ENCODE measurements at regions not wholly inside any gene's neighbourhood (a gene's known extent, or its start where the extent isn't known, plus 50 kb on each side); places are given as distances from the start of the nearest gene placed in this dataset.

DNA sequence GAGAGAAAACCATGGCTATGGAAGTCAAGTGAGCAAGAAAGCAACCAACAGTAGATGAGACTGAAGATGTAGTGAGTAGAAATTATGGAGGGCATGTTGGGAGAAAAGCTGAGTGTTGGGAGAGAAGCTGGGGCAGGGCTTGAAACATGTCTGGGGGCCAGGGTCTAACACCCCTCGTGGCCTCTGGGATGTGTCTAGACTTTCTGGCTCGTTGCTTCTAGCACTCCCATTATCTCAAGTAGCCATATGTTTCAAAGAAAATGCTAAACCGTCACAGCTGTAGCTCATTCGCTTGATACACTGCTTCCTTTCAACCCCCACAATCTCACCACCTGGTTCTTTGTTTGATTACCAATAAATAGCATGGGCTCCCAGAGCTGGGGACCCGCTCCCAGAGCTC lies 83.8 kb upstream of the BCHE start:
- Histone ChIP-seq H3K9me3 (replicated peaks in 1 of 2; ENCODE audit: control insufficient read depth in 1 of 2, insufficient read depth in 1 of 2, low read length in 2 of 2) (peaks cover 0 to 26% of the 10 kb centered on the region in 2 donors), H3K79me2 (ENCODE audit: insufficient read depth, low read length) (no peaks in the 10 kb centered on the region), H3K27ac (ENCODE audit: low read depth in 1 of 2, low read length in 2 of 2) (no peak overlapping the region), H3K27me3 (ENCODE audit: control insufficient read depth in 2 of 2, insufficient read depth in 2 of 2, low read length in 2 of 2) (no peaks in the 10 kb centered on the region), H4K20me1 (ENCODE audit: insufficient read depth, low read length) (no peaks in the 10 kb centered on the region), H3K4me2 (replicated peaks; ENCODE audit: extremely low read depth, low read length, poor library complexity, severe bottlenecking) (no peak overlapping the region), H3K4me3 (replicated peaks in 1 of 3; ENCODE audit: low read depth in 2 of 3, low read length in 3 of 3) (no peak overlapping the region), H3K4me1 (ENCODE audit: control insufficient read depth in 1 of 2, insufficient read depth in 2 of 2, low read length in 2 of 2) (no peaks in the 10 kb centered on the region), H2AFZ (ENCODE audit: insufficient read depth, low read depth, low read length, poor library complexity, severe bottlenecking) (no peak overlapping the region), H3K9ac (ENCODE audit: insufficient read depth, low read length, poor library complexity, severe bottlenecking) (no peak overlapping the region), H3K36me3 (replicated peaks in 1 of 2; ENCODE audit: control insufficient read depth in 1 of 2, insufficient read depth in 2 of 2, low read length in 2 of 2) (no peaks in the 10 kb centered on the region)
- no peaks in the 10 kb centered on the region for H3K4me1 Mint-ChIP-seq
- no peak overlapping the region for H3K27ac Mint-ChIP-seq
- intact Hi-C loops (cut with micrococcal nuclease) = no loop called here
- TF ChIP-seq, protein P1, sequence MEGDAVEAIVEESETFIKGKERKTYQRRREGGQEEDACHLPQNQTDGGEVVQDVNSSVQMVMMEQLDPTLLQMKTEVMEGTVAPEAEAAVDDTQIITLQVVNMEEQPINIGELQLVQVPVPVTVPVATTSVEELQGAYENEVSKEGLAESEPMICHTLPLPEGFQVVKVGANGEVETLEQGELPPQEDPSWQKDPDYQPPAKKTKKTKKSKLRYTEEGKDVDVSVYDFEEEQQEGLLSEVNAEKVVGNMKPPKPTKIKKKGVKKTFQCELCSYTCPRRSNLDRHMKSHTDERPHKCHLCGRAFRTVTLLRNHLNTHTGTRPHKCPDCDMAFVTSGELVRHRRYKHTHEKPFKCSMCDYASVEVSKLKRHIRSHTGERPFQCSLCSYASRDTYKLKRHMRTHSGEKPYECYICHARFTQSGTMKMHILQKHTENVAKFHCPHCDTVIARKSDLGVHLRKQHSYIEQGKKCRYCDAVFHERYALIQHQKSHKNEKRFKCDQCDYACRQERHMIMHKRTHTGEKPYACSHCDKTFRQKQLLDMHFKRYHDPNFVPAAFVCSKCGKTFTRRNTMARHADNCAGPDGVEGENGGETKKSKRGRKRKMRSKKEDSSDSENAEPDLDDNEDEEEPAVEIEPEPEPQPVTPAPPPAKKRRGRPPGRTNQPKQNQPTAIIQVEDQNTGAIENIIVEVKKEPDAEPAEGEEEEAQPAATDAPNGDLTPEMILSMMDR (IDR thresholded peaks at IDR 0.05) = no peak
- H3K4me3 Mint-ChIP-seq = no peak overlapping the region
- H3K27me3 Mint-ChIP-seq (ENCODE audit: low read depth in 3 of 3) = no peaks in the 10 kb centered on the region
- DNase-seq = no peak
- H3K36me3 Mint-ChIP-seq = no peaks in the 10 kb centered on the region
- 80% methylated on average over 5 of the region's 5 CpGs for WGBS (ENCODE audit: insufficient coverage)
- peaks cover 10 to 24% (median 18%) of the 10 kb centered on the region in 7 donors for H3K9me3 Mint-ChIP-seq

DNA sequence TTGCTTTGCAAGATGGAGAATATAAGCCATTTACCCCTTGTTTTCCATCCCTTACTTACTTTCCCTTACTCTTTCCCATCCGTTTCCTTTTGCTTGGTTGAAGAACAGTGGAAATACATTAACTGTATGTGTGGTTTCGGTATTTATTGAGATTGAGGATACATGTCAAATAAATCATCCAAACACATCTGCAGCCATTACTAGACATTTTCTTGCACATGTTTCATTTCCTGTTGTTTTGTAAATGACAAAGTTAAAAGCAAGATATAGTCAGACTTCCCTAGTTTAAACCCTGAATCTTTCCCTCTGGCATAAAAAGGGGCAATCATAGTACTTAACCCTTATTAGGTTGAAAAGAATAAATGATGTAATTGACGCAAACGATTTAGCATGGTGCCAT lies 82.1 kb upstream of the BCHE start:
- Histone ChIP-seq H3K9me3 (replicated peaks in 1 of 2; ENCODE audit: control insufficient read depth in 1 of 2, insufficient read depth in 1 of 2, low read length in 2 of 2) (peaks cover 0 to 22% of the 10 kb centered on the region in 2 donors), H3K79me2 (ENCODE audit: insufficient read depth, low read length) (no peaks in the 10 kb centered on the region), H3K36me3 (replicated peaks in 1 of 2; ENCODE audit: control insufficient read depth in 1 of 2, insufficient read depth in 2 of 2, low read length in 2 of 2) (no peaks in the 10 kb centered on the region), H4K20me1 (ENCODE audit: insufficient read depth, low read length) (no peaks in the 10 kb centered on the region), H3K9ac (ENCODE audit: insufficient read depth, low read length, poor library complexity, severe bottlenecking) (no peak overlapping the region), H3K4me1 (ENCODE audit: control insufficient read depth in 1 of 2, insufficient read depth in 2 of 2, low read length in 2 of 2) (no peaks in the 10 kb centered on the region), H3K27me3 (ENCODE audit: control insufficient read depth in 2 of 2, insufficient read depth in 2 of 2, low read length in 2 of 2) (no peaks in the 10 kb centered on the region), H3K4me3 (replicated peaks in 1 of 3; ENCODE audit: low read depth in 2 of 3, low read length in 3 of 3) (no peak overlapping the region), H3K27ac (ENCODE audit: low read depth in 1 of 2, low read length in 2 of 2) (no peak overlapping the region), H3K4me2 (replicated peaks; ENCODE audit: extremely low read depth, low read length, poor library complexity, severe bottlenecking) (no peak overlapping the region), H2AFZ (ENCODE audit: insufficient read depth, low read depth, low read length, poor library complexity, severe bottlenecking) (no peak overlapping the region)
- H3K27me3 Mint-ChIP-seq (ENCODE audit: low read depth in 3 of 3) = no peaks in the 10 kb centered on the region
- no peaks in the 10 kb centered on the region for H3K4me1 Mint-ChIP-seq
- intact Hi-C loops (cut with micrococcal nuclease) = no loop called here
- H3K4me3 Mint-ChIP-seq = no peak overlapping the region
- H3K36me3 Mint-ChIP-seq = no peaks in the 10 kb centered on the region
- TF ChIP-seq, protein P1 (IDR thresholded peaks at IDR 0.05) = no peak
- WGBS (ENCODE audit: insufficient coverage) = no CpG with 5 or more reads among the region's 4 CpGs
- peaks cover 10 to 25% (median 17%) of the 10 kb centered on the region in 7 donors for H3K9me3 Mint-ChIP-seq
- no peak for DNase-seq
- no peak overlapping the region for H3K27ac Mint-ChIP-seq

Measured in CD14-positive monocyte (primary cell).